Inflammatory macrophage treated with lipopolysaccharide for 1 hour (primary cell): ENCODE measurements at regions not wholly inside any gene's neighbourhood (a gene's known extent, or its start where the extent isn't known, plus 50 kb on each side); places are given as distances from the start of the nearest gene placed in this dataset.

Experiments used
- DNase-seq, 2 donors: peaks; one replicate each; pipeline ENCODE4 v3.0.0-alpha.2; 2020 to 2022

GRCh38 chr4:31548823-31549222, 828.7 kb downstream of the PCDH7 start:
- DNase-seq: no peak

- DNase-seq: no peak
These were observed 829.1 kb downstream of the PCDH7 start for GRCh38 chr4:31549256-31549655.

DNA sequence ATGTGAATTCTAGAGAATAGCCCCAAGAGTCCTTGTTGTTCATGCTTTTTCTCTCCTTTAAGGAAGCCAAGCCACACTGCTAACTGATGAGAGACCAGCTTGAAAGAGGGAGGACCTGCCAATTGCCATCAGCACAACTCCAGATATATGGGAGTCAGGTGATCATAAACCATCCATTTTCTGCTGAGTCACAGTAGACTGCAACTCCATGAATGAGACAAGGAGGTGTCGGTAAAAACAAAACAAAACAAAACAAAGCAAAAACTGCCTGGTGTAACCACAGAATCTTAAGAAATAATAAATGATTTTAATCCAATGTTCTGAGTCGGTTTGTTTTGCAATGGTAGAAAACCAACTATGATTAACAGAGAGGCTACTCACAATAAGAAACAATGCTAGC, 837.3 kb downstream of the PCDH7 start:
- DNase-seq: no peak

DNA sequence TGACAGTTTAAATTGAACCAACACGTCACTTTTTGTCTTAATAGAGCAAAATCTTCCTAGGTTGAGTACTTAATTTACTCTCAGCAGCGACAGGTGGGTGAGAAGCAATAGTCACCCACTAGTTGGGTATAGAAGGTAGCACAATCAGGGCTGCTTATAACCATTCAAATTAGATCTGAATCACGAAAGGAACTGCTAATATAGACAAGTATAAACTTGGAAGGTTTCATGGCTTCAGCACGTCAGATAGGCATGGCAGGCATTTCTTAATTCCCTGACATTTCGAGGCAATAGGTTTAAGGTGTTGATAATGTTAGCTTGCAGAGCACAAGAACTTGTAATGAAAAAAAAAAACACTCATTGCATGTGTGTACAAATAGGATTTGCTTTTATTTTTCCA, 853.4 kb downstream of the PCDH7 start:
- no peak for DNase-seq

GRCh38 chr4:31575504-31575903, 855.3 kb downstream of the PCDH7 start:
- no peak for DNase-seq

- DNase-seq: no peak
These were observed 860.7 kb downstream of the PCDH7 start for GRCh38 chr4:31580843-31581242.

DNA sequence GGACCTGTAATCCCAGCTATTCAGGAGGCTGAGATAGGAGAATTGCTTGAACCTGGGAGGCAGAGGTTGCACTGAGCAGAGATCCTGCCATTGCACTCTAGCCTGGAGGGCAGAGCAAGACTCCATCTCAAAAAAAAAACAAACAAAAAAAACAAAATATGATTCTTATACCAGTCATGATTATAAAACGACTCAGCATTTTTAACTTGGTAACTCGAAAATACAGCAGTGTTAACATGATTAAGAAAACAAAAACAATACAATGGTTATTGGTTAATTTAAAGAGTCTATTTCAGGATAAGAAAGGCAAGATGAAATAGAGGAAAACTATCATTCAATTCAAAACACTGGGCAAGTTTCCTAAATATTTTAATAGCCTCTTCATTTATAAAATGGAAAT, 865.3 kb downstream of the PCDH7 start:
- no peak for DNase-seq

- no peak for DNase-seq
These were observed 872.1 kb downstream of the PCDH7 start for GRCh38 chr4:31592293-31592692.

DNA sequence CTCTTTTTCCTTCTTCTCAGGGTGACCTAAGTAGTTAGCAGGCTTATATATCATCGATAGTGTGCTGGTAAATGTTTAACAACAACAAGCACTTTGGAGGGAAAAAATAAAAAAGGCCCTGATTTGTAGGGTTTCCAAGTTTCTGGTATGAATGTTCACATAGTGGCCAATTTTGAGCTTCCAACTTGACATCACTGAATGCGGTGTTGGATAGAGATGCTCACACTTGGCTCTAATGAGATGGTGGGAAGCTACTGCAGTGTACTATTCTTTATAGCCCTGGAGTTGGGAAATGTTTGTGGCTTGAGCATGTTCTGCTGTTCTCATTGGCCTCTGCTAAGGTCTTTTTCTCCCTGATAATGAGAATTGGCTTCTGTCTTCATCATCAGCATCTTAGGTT, 875.3 kb downstream of the PCDH7 start:
- DNase-seq: no peak

GRCh38 chr4:31598639-31599038, 878.5 kb downstream of the PCDH7 start:
- DNase-seq: no peak

DNA sequence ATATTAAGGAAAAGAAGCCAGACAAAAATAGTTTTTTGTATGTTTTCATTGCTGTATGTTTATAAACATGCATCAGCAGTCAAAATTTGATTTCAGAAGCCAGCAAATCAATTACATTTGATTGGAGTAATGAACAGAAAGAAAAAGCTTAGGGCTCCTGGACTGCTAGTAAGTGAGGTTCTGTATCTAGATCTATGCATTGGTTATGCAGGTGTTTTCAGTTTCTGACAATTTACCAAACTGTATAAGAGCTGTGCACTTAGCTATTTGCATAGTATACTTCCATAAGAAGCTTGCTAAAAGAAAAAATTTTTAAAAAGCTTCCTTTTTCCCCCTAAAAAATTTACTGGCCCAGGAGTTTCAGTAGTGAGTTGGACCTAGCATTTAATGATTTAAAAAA, 881.6 kb downstream of the PCDH7 start:
- no peak for DNase-seq

DNA sequence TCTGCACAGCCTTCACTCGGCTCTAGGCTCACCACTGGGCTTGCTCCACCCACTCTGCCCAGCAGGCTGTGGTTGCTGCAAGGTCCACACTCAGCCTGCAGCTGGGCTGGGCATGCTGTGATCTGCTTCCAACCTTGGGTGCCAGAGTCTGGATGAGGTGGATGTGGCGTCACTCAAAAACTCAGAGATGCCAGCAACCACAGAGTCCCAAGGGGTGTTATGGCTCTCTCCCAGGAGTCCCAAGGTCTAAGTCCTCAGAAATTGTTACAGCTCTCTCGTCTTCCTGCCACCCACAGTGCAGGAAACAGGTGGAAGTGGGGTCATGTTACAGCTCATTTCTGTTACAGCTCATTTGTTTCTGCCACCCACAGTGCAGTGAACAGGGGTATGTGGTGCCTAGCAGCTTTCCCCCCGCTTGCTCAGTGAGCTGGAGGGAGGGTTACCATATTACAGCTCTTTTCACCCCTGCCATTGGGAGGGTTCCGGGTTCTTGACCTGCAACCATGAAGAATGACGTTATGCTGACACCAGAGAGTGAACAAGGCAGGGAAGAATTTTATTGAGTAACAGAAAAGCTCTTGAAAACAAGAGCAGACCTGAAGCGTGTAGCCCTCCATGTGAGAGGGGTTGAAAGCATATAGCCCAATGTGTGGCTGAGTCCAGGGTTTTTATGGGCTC, 893.9 kb downstream of the PCDH7 start:
- no peak for DNase-seq

- DNase-seq: no peak
These were observed 897.5 kb downstream of the PCDH7 start for GRCh38 chr4:31617667-31618066.

GRCh38 chr4:31620476-31620875, 900.3 kb downstream of the PCDH7 start:
- no peak for DNase-seq

DNA sequence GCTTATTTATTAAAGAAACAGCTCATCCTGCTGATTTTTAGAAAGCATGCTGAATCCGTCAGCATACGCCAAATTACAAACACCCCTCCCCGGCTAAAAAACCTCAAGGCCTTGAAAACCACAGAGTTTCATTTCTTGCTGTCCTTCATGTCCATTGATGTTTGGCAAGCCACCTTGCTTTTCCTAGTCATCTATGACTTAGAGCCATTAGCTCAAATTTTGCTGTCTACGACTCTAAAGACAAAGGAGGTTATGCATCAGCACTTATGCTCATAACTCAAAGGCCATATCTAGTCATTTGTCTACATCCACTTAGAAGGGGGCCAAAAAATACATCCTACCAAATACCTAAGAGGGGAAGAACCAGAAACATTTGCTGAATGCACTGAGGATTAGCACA, 925.1 kb downstream of the PCDH7 start:
- DNase-seq: no peak

GRCh38 chr4:31647786-31648185, 927.6 kb downstream of the PCDH7 start:
- no peak for DNase-seq

DNA sequence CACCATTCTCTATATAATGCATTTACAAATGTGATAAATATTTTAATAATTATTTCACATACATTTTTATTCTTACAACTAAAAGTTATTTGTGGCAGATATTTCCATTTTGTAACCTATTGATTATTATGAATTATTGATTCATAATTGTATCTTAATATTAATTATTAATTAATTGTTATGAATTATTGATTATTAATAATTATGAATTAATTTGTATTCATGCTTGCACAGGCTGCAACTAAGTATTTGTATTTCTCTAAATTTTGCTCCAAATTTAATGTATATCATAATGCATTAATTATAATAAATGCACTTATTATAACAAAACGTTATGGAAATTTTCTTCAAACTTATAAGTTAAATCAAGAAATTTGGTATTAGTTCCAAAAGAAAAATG, 929.7 kb downstream of the PCDH7 start:
- no peak for DNase-seq

DNA sequence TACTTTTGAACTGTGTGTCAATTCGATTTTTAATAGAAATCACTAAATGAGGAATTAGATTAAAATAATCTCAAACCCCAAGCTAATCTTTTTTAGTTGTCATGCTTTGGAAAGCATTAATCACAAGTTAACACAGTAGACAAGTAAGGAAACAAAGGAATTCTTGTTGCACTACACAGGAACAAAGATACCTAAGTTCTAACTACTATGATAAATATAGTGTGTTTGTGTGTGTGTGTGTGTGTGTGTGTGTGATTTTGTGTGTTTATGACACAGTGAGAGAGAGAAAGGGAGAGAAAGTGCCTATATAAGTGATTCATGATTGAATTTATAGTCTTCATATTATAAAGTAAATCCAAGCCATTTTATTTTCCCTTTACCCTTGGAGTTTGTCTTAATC, 931.4 kb downstream of the PCDH7 start:
- DNase-seq: no peak

GRCh38 chr4:31655328-31655727, 935.2 kb downstream of the PCDH7 start:
- DNase-seq: no peak

DNA sequence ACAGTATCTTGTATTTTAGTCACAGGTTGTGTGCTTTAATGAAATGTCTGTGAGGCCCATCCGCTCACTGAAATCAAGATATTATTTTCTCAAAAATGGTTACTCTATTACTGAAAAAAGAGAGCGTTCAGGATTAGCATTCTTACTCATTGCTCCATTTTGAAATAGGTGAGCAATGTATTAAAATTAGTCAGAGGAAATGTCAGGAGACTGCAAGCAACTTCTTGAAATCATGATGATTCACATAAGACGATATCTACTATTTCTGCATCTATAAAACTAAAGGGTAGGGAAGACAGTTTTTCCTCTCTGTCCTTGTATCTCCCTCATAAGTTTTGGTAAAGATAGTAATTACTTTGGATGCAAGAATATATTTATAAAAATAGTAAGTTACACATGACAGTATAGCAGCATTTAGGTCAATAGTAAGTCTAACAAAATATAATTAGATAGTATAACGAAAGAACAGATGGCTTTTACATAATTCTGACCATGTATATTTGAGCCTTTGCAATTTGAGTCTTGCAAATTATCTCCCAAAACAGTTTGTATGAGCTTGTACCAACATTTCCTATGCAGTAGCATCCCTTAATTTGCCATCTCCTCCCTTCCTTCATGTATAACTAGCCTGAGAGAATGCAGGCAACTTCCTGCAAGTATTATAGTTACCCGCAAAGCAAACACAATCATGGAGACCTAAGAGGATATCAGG, 937.8 kb downstream of the PCDH7 start:
- no peak for DNase-seq

GRCh38 chr4:31660916-31661315, 940.7 kb downstream of the PCDH7 start:
- no peak for DNase-seq

GRCh38 chr4:31662951-31663350, 942.8 kb downstream of the PCDH7 start:
- no peak for DNase-seq

- no peak for DNase-seq
These were observed 947.5 kb downstream of the PCDH7 start for GRCh38 chr4:31667686-31668085.

- DNase-seq: no peak
These were observed 954.3 kb downstream of the PCDH7 start for GRCh38 chr4:31674313-31674947.
